Type B pancreatic cell (in vitro differentiated cells): ENCODE measurements at regions not wholly inside any gene's neighbourhood (a gene's known extent, or its start where the extent isn't known, plus 50 kb on each side); places are given as distances from the start of the nearest gene placed in this dataset.

ENCODE experiments used
- DNase-seq: peaks from one replicate; pipeline ENCODE4 v3.0.0; 2021; ENCODE audit warnings: mixed read lengths; ENCODE audit not compliant: unreplicated experiment; ENCODE audit errors: extremely low spot score
- H3K27ac Mint-ChIP-seq: 2 replicates; pipeline ENCODE4 v1.8.0; 2021; ENCODE audit warnings: mild to moderate bottlenecking, mixed read lengths
- H3K27me3 Mint-ChIP-seq: 2 replicates; pipeline ENCODE4 v1.8.0; 2021; ENCODE audit warnings: mixed read lengths
- H3K36me3 Mint-ChIP-seq: 2 replicates; pipeline ENCODE4 v1.8.0; 2021; ENCODE audit warnings: mixed read lengths
- H3K4me1 Mint-ChIP-seq: one replicate; pipeline ENCODE4 v1.8.0; 2021; ENCODE audit warnings: mixed read lengths; ENCODE audit not compliant: unreplicated experiment
- H3K4me3 Mint-ChIP-seq: 2 replicates; pipeline ENCODE4 v1.8.0; 2021; ENCODE audit warnings: mild to moderate bottlenecking, mixed read lengths
- H3K9me3 Mint-ChIP-seq: 2 replicates; pipeline ENCODE4 v1.8.0; 2021; ENCODE audit warnings: mixed read lengths
- CTCF ChIP-seq: fragments of 200-600 bp; sonication (generic); conservative IDR thresholded peaks from 2 replicates; pipeline ENCODE4 v1.5.0; 2021; ENCODE audit warnings: antibody characterized with exemption, mild to moderate bottlenecking

GRCh38 chr9:89940625-89941024 is 335.8 kb downstream of the GADD45G start:
- H3K27me3 Mint-ChIP-seq, result peaks cover 20% of the 10 kb centered on the region
- no peak for DNase-seq
- no peaks in the 10 kb centered on the region for H3K36me3 Mint-ChIP-seq
- no peak overlapping the region for H3K27ac Mint-ChIP-seq
- H3K4me3 Mint-ChIP-seq, result no peak overlapping the region
- TF ChIP-seq CTCF, result no peak
- peaks cover 26% of the 10 kb centered on the region for H3K4me1 Mint-ChIP-seq
- H3K9me3 Mint-ChIP-seq, result peaks cover 6% of the 10 kb centered on the region

- no peaks in the 10 kb centered on the region for H3K9me3 Mint-ChIP-seq
- DNase-seq, result no peak
- H3K4me1 Mint-ChIP-seq, result peaks cover 19% of the 10 kb centered on the region
- TF ChIP-seq CTCF, result no peak
- H3K36me3 Mint-ChIP-seq, result no peaks in the 10 kb centered on the region
- peaks cover 16% of the 10 kb centered on the region for H3K27me3 Mint-ChIP-seq
- H3K4me3 Mint-ChIP-seq, result peak overlapping the region; percentile 51
- peak overlapping the region; percentile 61 for H3K27ac Mint-ChIP-seq
Observed at GRCh38 chr9:89941875-89942274, 337.1 kb downstream of the GADD45G start.

GRCh38 chr9:89942643-89943042 is 337.8 kb downstream of the GADD45G start:
- Mint-ChIP-seq H3K27me3 (peaks cover 19% of the 10 kb centered on the region), H3K27ac (peak overlapping the region; percentile 25), H3K36me3 (no peaks in the 10 kb centered on the region), H3K4me1 (peaks cover 19% of the 10 kb centered on the region), H3K9me3 (no peaks in the 10 kb centered on the region), H3K4me3 (no peak overlapping the region)
- DNase-seq, result peak; percentile 36
- TF ChIP-seq CTCF, result no peak

- no peaks in the 10 kb centered on the region for H3K9me3 Mint-ChIP-seq
- H3K4me1 Mint-ChIP-seq, result peaks cover 19% of the 10 kb centered on the region
- DNase-seq, result no peak
Observed at GRCh38 chr9:89943309-89943708, 338.5 kb downstream of the GADD45G start.

GRCh38 chr9:89943728-89944127 is 338.9 kb downstream of the GADD45G start:
- DNase-seq, result no peak
- Mint-ChIP-seq H3K36me3 (no peaks in the 10 kb centered on the region), H3K4me3 (no peak overlapping the region), H3K27me3 (peaks cover 23% of the 10 kb centered on the region), H3K27ac (no peak overlapping the region), H3K9me3 (no peaks in the 10 kb centered on the region), H3K4me1 (peaks cover 19% of the 10 kb centered on the region)
- no peak for TF ChIP-seq CTCF

More at GRCh38 chr9:89943309-89943708, 338.5 kb downstream of the GADD45G start:
- Mint-ChIP-seq H3K27me3 (peaks cover 23% of the 10 kb centered on the region), H3K27ac (no peak overlapping the region), H3K36me3 (no peaks in the 10 kb centered on the region), H3K4me3 (no peak overlapping the region)
- no peak for TF ChIP-seq CTCF

GRCh38 chr9:89945133-89945532 is 340.3 kb downstream of the GADD45G start:
- H3K9me3 Mint-ChIP-seq, result peaks cover 3% of the 10 kb centered on the region
- H3K4me1 Mint-ChIP-seq, result peaks cover 10% of the 10 kb centered on the region
- H3K36me3 Mint-ChIP-seq, result peaks cover 3% of the 10 kb centered on the region
- TF ChIP-seq CTCF, result peak; percentile 51
- no peak for DNase-seq
- H3K27me3 Mint-ChIP-seq, result peaks cover 27% of the 10 kb centered on the region
- H3K27ac Mint-ChIP-seq, result no peak overlapping the region
- no peak overlapping the region for H3K4me3 Mint-ChIP-seq
